ENCODE measurements at regions not wholly inside any gene's neighbourhood (a gene's known extent, or its start where the extent isn't known, plus 50 kb on each side); places are given as distances from the start of the nearest gene placed in this dataset.
"Not testable (repeated sequence)": the region's sequence is repeated elsewhere in the genome, so short reads cannot be mapped to it uniquely, and the experiment has no call there.

DNA sequence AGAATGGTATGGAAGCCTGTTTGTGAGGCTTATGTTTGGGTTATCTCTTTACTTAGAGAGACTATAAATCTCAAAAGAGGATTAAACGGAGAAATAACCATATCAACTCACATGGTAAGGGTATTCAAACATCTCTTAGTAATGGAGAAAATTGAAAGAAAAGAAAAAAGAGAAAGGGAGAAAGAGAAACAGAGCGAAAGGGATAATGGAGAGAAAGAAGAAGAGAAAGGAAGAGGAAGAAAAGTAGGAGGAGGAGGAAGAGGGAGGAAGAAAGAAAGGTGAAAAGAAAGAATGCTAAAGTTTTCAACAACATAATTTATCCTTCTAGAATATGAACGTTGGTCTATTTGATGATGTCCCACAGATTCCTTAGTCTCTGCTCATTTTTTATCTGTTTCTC lies 506.3 kb downstream of the FOXD4L5 start:
- not testable (repeated sequence) for TF ChIP-seq POLR2A, POLR2AphosphoS5 (IDR thresholded peaks at IDR 0.05)
- TF ChIP-seq, protein P1, sequence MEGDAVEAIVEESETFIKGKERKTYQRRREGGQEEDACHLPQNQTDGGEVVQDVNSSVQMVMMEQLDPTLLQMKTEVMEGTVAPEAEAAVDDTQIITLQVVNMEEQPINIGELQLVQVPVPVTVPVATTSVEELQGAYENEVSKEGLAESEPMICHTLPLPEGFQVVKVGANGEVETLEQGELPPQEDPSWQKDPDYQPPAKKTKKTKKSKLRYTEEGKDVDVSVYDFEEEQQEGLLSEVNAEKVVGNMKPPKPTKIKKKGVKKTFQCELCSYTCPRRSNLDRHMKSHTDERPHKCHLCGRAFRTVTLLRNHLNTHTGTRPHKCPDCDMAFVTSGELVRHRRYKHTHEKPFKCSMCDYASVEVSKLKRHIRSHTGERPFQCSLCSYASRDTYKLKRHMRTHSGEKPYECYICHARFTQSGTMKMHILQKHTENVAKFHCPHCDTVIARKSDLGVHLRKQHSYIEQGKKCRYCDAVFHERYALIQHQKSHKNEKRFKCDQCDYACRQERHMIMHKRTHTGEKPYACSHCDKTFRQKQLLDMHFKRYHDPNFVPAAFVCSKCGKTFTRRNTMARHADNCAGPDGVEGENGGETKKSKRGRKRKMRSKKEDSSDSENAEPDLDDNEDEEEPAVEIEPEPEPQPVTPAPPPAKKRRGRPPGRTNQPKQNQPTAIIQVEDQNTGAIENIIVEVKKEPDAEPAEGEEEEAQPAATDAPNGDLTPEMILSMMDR (IDR thresholded peaks at IDR 0.05), result not testable (repeated sequence)
